Breast epithelium (tissue), 3 donors: ENCODE measurements at regions not wholly inside any gene's neighbourhood (a gene's known extent, or its start where the extent isn't known, plus 50 kb on each side); places are given as distances from the start of the nearest gene placed in this dataset.

Experiments
- CTCF ChIP-seq, 3 donors: fragments of 450-650 bp; IDR thresholded peaks; one replicate each; pipeline ENCODE4 v1.5.1; 2016 to 2017; ENCODE audit warnings: antibody characterized with exemption in 3 of 3, mild to moderate bottlenecking in 3 of 3, moderate library complexity in 3 of 3
- POLR2AphosphoS5 ChIP-seq, 3 donors: sonication (generic); formaldehyde crosslinking; IDR thresholded peaks; one replicate each; pipeline ENCODE4 v1.6.1; 2017; ENCODE audit warnings: antibody characterized with exemption in 3 of 3

DNA sequence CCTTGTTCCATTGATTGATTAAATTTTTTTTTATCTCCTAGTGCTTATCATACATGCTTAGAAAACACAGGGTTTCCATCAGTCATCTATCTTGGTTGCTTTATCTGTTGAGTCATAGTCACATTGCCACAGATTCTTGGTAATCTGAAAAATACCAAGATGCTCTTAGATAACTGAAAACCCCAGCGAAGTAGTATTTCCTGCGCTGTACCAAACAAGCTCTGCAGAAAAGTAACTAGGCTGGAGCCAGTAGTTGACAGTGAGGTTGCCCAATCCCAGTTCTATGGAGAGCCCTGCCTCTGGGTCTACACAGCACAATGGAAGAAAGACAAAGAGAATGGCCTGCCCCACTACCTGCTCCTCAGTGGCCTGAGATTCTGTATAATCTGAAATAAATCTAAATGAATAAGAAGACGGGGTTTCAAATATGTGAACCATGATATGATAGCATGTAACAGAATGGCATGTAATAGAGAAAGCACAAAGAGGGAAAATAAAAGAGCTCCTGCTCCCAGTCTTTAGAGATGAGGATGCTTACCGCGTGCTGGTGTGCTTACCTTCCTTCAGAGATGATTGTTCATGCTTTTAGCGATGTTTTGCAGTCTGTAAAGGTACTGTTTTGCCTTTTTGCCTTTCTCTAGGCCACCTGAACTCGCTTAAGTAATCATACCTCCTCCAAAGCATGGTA is 55.3 kb upstream of the RAPGEF2 start:
- TF ChIP-seq CTCF (IDR thresholded peaks at IDR 0.05) (no peak), POLR2AphosphoS5 (IDR thresholded peaks at IDR 0.05) (no peak)
